BE2C (cell line): ENCODE measurements at regions not wholly inside any gene's neighbourhood (a gene's known extent, or its start where the extent isn't known, plus 50 kb on each side); places are given as distances from the start of the nearest gene placed in this dataset.

Experiments used
- DNase-seq: peaks from one replicate; pipeline ENCODE4 v3.0.0-alpha.2; 2020
- H3K27me3 ChIP-seq: fragments of 250-450 bp; sonication (Bioruptor Pico); 2 replicates; pipeline ENCODE4 v1.5.1; 2020; ENCODE audit warnings: mild to moderate bottlenecking
- H3K36me3 ChIP-seq: fragments of 250-450 bp; sonication (Bioruptor Pico); 2 replicates; pipeline ENCODE4 v1.5.1; 2020; ENCODE audit warnings: mild to moderate bottlenecking
- H3K4me1 ChIP-seq: fragments of 250-450 bp; sonication (Bioruptor Pico); 2 replicates; pipeline ENCODE4 v1.5.1; 2020
- H3K4me3 ChIP-seq: 2 replicates; pipeline ENCODE4 v1.5.1; 2011; ENCODE audit warnings: low read depth, low read length
- H3K9me3 ChIP-seq: fragments of 250-450 bp; sonication (Bioruptor Pico); 2 replicates; pipeline ENCODE4 v1.5.1; 2020
- TF ChIP-seq, protein P1 (sequence below): IDR thresholded peaks from 2 replicates; pipeline ENCODE4 v1.5.1; 2012; ENCODE audit warnings: mild to moderate bottlenecking, low read depth, low read length

DNA sequence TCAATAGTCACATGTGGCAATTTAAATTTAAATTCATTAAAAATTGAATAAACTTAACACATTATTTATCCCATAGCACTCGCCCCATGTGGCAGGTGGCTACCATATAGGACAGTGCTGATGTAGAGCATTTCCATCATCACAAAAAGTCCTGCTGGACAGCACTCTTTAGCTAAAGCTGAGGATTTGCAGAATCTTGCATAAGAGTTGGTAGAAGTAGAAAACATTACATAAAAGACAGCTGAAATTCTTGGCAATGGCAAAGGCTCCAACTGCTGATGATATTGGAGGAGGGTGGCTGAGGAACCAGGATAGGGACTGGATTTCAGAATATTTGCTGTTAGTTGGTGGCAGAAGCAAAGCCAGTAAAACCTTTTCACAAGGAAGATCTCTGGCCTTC, 230.7 kb upstream of the SATB1 start:
- TF ChIP-seq, protein P1, sequence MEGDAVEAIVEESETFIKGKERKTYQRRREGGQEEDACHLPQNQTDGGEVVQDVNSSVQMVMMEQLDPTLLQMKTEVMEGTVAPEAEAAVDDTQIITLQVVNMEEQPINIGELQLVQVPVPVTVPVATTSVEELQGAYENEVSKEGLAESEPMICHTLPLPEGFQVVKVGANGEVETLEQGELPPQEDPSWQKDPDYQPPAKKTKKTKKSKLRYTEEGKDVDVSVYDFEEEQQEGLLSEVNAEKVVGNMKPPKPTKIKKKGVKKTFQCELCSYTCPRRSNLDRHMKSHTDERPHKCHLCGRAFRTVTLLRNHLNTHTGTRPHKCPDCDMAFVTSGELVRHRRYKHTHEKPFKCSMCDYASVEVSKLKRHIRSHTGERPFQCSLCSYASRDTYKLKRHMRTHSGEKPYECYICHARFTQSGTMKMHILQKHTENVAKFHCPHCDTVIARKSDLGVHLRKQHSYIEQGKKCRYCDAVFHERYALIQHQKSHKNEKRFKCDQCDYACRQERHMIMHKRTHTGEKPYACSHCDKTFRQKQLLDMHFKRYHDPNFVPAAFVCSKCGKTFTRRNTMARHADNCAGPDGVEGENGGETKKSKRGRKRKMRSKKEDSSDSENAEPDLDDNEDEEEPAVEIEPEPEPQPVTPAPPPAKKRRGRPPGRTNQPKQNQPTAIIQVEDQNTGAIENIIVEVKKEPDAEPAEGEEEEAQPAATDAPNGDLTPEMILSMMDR, result no peak
- H3K9me3 ChIP-seq, result no peaks in the 10 kb centered on the region
- no peak for DNase-seq
- H3K27me3 ChIP-seq, result no peaks in the 10 kb centered on the region
- H3K36me3 ChIP-seq, result no peaks in the 10 kb centered on the region
- no peaks in the 10 kb centered on the region for H3K4me1 ChIP-seq
- no peak overlapping the region for H3K4me3 ChIP-seq

DNA sequence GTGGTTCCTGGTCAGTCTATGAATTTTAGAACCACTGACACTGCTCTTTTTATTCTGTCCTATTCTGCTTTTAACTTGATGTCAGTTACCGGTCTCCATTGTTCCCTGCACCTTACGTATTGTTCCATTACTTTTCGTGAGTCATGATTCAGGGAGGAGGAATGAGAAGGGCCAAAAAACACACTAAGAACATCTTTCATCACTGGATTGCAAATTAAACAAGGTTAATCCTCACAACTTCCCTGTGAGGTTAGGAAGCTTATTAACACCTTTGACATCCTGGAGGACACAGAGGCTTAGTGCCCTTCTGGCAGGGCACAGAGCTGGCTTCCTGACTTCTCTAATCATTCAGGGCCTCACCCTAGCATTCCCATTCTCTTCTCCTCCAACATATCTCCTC, 227.6 kb upstream of the SATB1 start:
- H3K27me3 ChIP-seq, result no peaks in the 10 kb centered on the region
- H3K36me3 ChIP-seq, result no peaks in the 10 kb centered on the region
- no peak for DNase-seq
- TF ChIP-seq, protein P1, result no peak
- H3K4me1 ChIP-seq, result no peaks in the 10 kb centered on the region
- no peak overlapping the region for H3K4me3 ChIP-seq
- H3K9me3 ChIP-seq, result no peaks in the 10 kb centered on the region

DNA sequence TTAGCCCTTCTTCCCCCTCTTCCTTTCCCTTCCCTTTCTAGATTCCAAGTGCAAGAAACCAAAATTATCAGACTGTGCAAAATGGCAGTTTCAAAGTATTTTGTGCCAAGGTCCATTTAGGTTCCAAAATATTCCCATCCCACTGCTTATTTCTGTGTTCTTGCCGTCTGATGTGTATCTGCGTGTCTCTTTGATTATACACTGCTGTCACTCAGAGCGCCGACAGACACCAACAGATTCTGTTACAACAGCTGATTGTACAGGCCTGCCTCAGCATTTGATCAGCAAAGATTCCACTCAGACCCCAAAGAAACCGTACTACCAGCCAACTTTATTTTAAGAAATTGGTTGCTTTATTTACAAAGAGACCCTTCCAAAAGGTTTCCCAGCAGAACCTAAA, 225.6 kb upstream of the SATB1 start:
- H3K27me3 ChIP-seq, result no peaks in the 10 kb centered on the region
- H3K36me3 ChIP-seq, result no peaks in the 10 kb centered on the region
- no peak for DNase-seq
- no peaks in the 10 kb centered on the region for H3K4me1 ChIP-seq
- no peaks in the 10 kb centered on the region for H3K9me3 ChIP-seq
- TF ChIP-seq, protein P1, result no peak
- no peak overlapping the region for H3K4me3 ChIP-seq

DNA sequence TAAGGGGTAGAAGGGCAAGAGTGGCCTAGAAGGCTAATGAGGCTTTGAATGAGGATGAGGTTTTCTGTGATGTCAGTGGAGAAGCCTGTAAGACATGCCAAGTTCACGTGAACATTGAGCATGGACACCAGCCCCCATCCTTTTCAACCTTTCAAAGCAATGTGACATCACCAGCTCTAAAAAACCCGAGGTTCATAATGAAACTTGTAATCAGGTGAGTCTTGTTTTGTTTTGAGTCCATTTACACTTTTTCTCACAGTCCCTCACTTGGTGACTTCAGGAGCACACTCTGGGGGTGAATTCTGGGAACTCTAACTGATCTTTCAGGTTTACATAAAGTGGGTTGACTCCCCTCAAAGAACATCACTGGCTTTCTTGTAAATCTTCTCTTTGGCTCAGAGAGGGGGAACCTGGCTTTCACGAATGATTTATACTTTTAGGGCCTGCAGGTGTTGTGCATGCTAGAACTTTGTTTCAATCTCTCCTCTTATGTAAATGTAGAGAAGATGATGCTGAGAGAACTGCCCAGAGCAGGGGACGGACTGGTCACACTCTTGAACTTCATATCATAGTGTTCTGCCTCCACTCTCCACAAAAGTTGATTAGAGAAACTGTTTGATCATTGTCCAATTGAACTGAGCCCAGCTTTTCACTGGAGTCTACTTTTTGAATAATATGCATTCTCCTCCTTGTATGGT, 224.7 kb upstream of the SATB1 start:
- TF ChIP-seq, protein P1, result no peak
- Histone ChIP-seq H3K4me3 (no peak overlapping the region), H3K27me3 (no peaks in the 10 kb centered on the region), H3K9me3 (no peaks in the 10 kb centered on the region), H3K4me1 (no peaks in the 10 kb centered on the region), H3K36me3 (no peaks in the 10 kb centered on the region)
- DNase-seq, result no peak

- no peaks in the 10 kb centered on the region for H3K36me3 ChIP-seq
- H3K4me1 ChIP-seq, result no peaks in the 10 kb centered on the region
- no peak overlapping the region for H3K4me3 ChIP-seq
- DNase-seq, result no peak
- H3K9me3 ChIP-seq, result no peaks in the 10 kb centered on the region
- no peaks in the 10 kb centered on the region for H3K27me3 ChIP-seq
- TF ChIP-seq, protein P1, result no peak
These were observed 223.8 kb upstream of the SATB1 start for GRCh38 chr3:18648868-18649462.

GRCh38 chr3:18648159-18648558, 223.0 kb upstream of the SATB1 start:
- Histone ChIP-seq H3K4me3 (no peak overlapping the region), H3K4me1 (no peaks in the 10 kb centered on the region), H3K36me3 (no peaks in the 10 kb centered on the region), H3K9me3 (no peaks in the 10 kb centered on the region), H3K27me3 (no peaks in the 10 kb centered on the region)
- no peak for DNase-seq
- TF ChIP-seq, protein P1, result no peak
